Stimulated activated CD8-positive, alpha-beta memory T cell treated with anti-CD3 and anti-CD28 coated beads, Interleukin-4, amount 100 ng/mL, for 48 hours (primary cell): ENCODE measurements at regions not wholly inside any gene's neighbourhood (a gene's known extent, or its start where the extent isn't known, plus 50 kb on each side); places are given as distances from the start of the nearest gene placed in this dataset.
"Not testable (repeated sequence)": the region's sequence is repeated elsewhere in the genome, so short reads cannot be mapped to it uniquely, and the experiment has no call there.

ENCODE experiments used
- DNase-seq: peaks from one replicate; pipeline ENCODE4 v3.0.0-alpha.2; 2020

- DNase-seq: no peak
Measured at GRCh38 chr10:26355241-26355640, 82.9 kb upstream of the APBB1IP start.

- no peak for DNase-seq
Measured at GRCh38 chr10:26357203-26357602, 80.9 kb upstream of the APBB1IP start.

GRCh38 chr10:26358071-26358470 lies 80.1 kb upstream of the APBB1IP start:
- no peak for DNase-seq

- no peak for DNase-seq
Measured at GRCh38 chr10:26359670-26360069, 78.5 kb upstream of the APBB1IP start.

- no peak for DNase-seq
Measured at GRCh38 chr10:26361351-26361750, 76.8 kb upstream of the APBB1IP start.

GRCh38 chr10:26361971-26362370 lies 76.2 kb upstream of the APBB1IP start:
- no peak for DNase-seq

- DNase-seq: no peak
Measured at GRCh38 chr10:26365681-26366358, 72.3 kb upstream of the APBB1IP start.

- DNase-seq: not testable (repeated sequence)
Measured at GRCh38 chr10:26367035-26367434, 71.1 kb upstream of the APBB1IP start.

GRCh38 chr10:26367771-26368170 lies 70.4 kb upstream of the APBB1IP start:
- DNase-seq: peak; percentile 58

GRCh38 chr10:26368463-26368862 lies 69.7 kb upstream of the APBB1IP start:
- no peak for DNase-seq

- no peak for DNase-seq
Measured at GRCh38 chr10:26372513-26373354, 65.4 kb upstream of the APBB1IP start.

GRCh38 chr10:26374426-26374825 lies 63.7 kb upstream of the APBB1IP start:
- DNase-seq: no peak

GRCh38 chr10:26377224-26377810 lies 60.8 kb upstream of the APBB1IP start:
- DNase-seq: not testable (repeated sequence)

GRCh38 chr10:26378861-26379294 lies 59.3 kb upstream of the APBB1IP start:
- no peak for DNase-seq

- no peak for DNase-seq
Measured at GRCh38 chr10:26380815-26381214, 57.3 kb upstream of the APBB1IP start.

- no peak for DNase-seq
Measured at GRCh38 chr10:26381986-26382385, 56.2 kb upstream of the APBB1IP start.

GRCh38 chr10:26384600-26384999 lies 53.5 kb upstream of the APBB1IP start:
- DNase-seq: no peak

GRCh38 chr10:26385443-26385842 lies 52.7 kb upstream of the APBB1IP start:
- no peak for DNase-seq

GRCh38 chr10:26386781-26387180 lies 51.4 kb upstream of the APBB1IP start:
- DNase-seq: no peak
